NB4 (cell line): ENCODE measurements at regions not wholly inside any gene's neighbourhood (a gene's known extent, or its start where the extent isn't known, plus 50 kb on each side); places are given as distances from the start of the nearest gene placed in this dataset.
"Not testable (repeated sequence)": the region's sequence is repeated elsewhere in the genome, so short reads cannot be mapped to it uniquely, and the experiment has no call there.

Experiments
- DNase-seq: peaks from one replicate; pipeline ENCODE4 v3.0.0; 2010; ENCODE audit warnings: low read depth
- H3K4me3 ChIP-seq: one replicate; pipeline ENCODE4 v1.5.1; 2011; ENCODE audit warnings: mild to moderate bottlenecking, low read depth, low read length, moderate library complexity
- MAX ChIP-seq: IDR thresholded peaks from 2 replicates; pipeline ENCODE4 v1.6.1; 2011; ENCODE audit warnings: low read depth, low read length
- MYC ChIP-seq: IDR thresholded peaks from 2 replicates; pipeline ENCODE4 v1.6.1; 2011; ENCODE audit warnings: low read depth, low read length
- POLR2A ChIP-seq: IDR thresholded peaks from 2 replicates; pipeline ENCODE4 v1.6.1; 2011; ENCODE audit warnings: mild to moderate bottlenecking; ENCODE audit not compliant: insufficient read length; ENCODE audit errors: extremely low read depth
- TF ChIP-seq, protein P1 (sequence below): IDR thresholded peaks from one replicate; pipeline ENCODE4 v1.5.1; 2012; ENCODE audit warnings: low read depth, low read length

GRCh38 chr9:105121861-105122430, 122.5 kb upstream of the SLC44A1 start:
- no peak overlapping the region for H3K4me3 ChIP-seq
- TF ChIP-seq, protein P1, sequence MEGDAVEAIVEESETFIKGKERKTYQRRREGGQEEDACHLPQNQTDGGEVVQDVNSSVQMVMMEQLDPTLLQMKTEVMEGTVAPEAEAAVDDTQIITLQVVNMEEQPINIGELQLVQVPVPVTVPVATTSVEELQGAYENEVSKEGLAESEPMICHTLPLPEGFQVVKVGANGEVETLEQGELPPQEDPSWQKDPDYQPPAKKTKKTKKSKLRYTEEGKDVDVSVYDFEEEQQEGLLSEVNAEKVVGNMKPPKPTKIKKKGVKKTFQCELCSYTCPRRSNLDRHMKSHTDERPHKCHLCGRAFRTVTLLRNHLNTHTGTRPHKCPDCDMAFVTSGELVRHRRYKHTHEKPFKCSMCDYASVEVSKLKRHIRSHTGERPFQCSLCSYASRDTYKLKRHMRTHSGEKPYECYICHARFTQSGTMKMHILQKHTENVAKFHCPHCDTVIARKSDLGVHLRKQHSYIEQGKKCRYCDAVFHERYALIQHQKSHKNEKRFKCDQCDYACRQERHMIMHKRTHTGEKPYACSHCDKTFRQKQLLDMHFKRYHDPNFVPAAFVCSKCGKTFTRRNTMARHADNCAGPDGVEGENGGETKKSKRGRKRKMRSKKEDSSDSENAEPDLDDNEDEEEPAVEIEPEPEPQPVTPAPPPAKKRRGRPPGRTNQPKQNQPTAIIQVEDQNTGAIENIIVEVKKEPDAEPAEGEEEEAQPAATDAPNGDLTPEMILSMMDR: no peak
- TF ChIP-seq MAX: no peak
- no peak for TF ChIP-seq POLR2A
- TF ChIP-seq MYC: no peak
- DNase-seq: no peak

DNA sequence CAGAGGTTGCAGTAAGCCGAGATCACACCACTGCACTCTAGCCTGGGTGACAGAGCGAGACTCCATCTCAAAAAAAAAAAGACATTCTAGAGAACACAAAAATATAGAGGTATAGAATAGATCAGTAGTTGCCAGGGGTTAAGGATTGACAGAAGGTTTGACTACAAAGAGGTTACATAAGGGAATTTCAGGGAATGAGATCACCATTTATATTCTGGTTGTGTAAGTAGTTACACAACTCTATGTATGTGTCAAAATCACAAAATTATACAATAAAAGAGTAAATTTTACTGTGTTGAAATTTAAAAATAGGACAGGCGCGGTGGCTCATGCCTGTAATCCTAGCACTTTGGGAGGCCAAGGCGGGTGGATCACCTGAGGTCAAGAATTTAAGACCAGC, 119.9 kb upstream of the SLC44A1 start:
- not testable (repeated sequence) for DNase-seq, H3K4me3 ChIP-seq

DNA sequence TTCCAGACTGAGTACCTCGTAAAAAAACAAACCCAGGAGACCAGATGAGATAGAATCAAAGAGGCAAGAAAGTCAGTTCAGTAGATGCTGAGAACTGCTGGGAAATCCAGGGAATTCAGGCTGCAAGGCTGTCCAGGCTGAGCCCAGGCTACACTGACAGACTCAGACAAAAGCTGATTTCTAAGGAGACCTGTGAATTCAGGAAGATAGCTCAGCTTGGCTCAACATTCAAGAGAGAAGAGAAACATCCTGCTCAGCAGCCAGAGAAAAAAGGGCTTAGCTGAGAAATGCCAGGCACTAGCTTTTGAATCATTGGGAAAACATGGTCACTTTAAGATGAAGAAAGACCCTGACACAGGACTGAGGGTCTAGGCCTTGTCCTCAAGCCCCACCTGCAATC, 118.2 kb upstream of the SLC44A1 start:
- TF ChIP-seq MYC (no peak), MAX (no peak), POLR2A (no peak)
- TF ChIP-seq, protein P1: no peak

GRCh38 chr9:105127863-105128220, 116.6 kb upstream of the SLC44A1 start:
- peak; percentile 89 for DNase-seq

More for the DNA sequence above, 118.2 kb upstream of the SLC44A1 start:
- no peak for DNase-seq
- no peak overlapping the region for H3K4me3 ChIP-seq

DNA sequence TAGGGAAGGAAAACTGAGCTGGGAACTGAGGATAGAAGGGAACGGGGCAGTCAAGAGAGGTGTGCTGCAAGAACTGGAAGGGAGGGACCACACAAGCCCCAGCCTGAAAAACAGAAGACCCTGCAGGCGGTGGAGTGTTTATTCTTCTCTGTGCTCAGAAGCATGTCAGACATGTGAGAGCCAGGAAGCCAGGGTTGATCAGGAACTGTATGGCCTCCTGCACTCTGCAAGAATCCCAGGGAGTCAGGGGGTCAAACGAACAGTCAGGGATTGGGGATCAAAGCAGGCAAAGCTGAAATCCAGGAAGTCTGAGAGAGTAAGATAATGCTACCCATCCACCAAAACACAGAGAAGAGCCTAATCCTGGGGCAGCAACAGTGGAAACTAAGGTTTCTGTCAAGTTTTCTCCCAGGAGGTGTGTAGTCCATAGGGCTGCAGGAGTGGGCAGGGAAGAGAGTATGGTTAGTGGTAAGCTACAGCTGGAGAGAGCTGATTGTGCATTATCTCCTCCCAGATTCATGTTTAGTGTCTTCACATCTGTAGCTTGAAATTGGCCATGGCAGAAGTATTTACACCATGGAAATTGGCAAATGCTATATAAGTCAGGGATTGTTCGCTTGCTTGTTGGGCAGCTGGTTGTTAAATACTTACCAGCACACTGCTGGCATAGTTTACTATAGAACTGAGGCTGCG, 115.4 kb upstream of the SLC44A1 start:
- H3K4me3 ChIP-seq: no peak overlapping the region
- TF ChIP-seq, protein P1: no peak
- TF ChIP-seq MYC: no peak
- no peak for DNase-seq

More at GRCh38 chr9:105127863-105128220, 116.6 kb upstream of the SLC44A1 start:
- no peak overlapping the region for H3K4me3 ChIP-seq
- TF ChIP-seq POLR2A: no peak
- TF ChIP-seq, protein P1: no peak
- peak; percentile 40; the same call in 1 of the 2 replicates for TF ChIP-seq MYC
- 0 out of 2 replicates have a peak, but pooled peaks have one; percentile 28 for TF ChIP-seq MAX

- TF ChIP-seq, protein P1: no peak
- TF ChIP-seq MAX (no peak), POLR2A (no peak), MYC (no peak)
- H3K4me3 ChIP-seq: no peak overlapping the region
- DNase-seq: no peak
These were observed 114.7 kb upstream of the SLC44A1 start for GRCh38 chr9:105129731-105130130.
